ENCODE measurements at regions not wholly inside any gene's neighbourhood (a gene's known extent, or its start where the extent isn't known, plus 50 kb on each side); places are given as distances from the start of the nearest gene placed in this dataset.
"Not testable (repeated sequence)": the region's sequence is repeated elsewhere in the genome, so short reads cannot be mapped to it uniquely, and the experiment has no call there.

DNA sequence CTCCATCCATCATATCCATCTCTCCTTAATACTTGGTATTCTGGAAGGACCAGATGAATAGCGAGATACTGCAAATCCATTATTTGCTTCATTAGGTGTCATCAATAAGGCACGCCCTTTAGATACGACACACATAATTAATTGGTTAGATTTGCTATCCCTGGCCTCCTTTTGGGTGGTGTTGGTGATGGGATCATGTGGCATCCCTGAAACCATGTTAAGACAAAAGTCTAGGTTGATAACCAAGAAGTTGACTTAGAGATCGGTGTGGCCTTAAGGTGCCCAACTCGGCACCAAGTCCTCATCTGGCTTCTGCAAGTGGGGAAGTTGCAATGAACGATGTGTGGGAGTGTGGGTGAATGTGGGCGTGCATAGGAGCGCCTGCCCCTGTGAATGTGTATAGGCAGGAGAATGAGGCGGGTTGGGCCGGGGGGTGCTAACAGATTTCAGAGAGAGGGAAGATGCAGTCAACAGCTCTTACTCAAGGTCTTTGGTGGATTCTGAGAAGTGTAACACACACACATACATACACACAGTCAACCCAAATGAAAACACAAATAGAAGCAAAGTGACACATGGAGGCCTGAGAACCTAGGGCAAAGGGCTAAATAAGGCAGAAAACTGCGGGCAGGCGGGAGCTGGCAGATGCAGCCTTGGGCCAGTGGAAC, 415.7 kb upstream of the ESRRG start:
- DNase-seq (ENCODE audit: low read depth in 2 of 2), result no peak

DNA sequence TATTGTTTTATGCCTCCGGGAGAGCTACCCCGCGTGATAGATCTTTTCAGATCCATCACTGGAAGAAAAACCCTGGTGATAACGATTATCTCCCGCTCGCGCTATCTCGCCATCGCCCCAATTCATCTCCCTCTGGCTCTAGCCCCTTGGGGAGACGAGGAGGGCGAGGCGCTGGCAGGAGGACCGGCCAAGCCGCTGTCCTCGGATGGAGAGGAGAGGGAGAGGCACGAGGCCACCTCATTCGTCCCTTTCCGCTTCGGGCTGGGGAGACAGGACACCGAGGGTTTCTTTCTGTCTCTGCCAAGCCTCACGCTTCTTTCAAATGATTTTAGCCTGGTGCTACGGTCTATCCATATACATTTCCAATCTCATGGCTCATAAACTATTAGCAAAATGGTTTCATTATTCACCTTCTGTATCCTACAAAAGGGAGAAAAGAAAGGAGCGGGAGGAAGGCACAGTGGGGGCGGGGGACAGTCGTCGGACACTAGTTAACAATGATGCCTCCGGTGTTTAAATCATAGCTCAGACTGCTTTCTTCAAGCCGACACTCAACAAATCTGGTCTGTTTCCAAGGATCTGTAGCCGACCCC, 415.0 kb upstream of the ESRRG start:
- DNase-seq (ENCODE audit: low read depth in 2 of 2), result no peak

DNA sequence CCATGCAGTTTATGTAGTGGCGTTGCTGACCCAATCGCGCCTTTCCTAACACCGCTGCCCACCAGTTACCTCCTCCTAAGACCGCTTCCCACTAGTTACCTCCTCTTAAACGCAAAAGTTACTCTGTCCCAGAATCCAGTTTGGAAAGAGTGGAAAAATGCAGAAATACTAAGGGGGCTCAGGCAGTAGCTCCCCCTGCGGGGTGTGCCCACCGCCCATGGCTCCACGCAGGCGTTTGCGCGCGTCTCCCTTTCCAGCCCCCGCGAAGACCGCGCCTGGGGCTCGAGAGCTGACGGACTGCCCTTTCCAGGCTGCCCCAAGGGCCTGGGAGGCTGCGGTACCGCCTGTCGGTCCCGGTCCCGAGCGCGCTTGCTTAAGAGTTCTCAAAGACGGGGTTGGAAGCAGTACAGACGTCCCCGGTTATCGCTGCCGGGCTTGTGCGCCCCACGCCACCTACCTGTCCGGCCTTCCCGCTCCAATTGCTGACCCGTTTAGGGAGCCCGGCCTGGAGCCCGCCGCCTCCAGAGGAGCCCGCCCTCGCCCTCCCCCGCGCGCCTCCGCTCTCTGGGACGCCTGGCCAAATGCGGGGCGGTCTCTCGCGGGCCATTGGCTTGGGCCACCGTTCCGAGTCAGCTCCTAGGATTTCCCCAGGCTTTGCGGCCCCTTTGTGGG, 414.1 kb upstream of the ESRRG start:
- DNase-seq (ENCODE audit: low read depth in 2 of 2), result no peak

DNA sequence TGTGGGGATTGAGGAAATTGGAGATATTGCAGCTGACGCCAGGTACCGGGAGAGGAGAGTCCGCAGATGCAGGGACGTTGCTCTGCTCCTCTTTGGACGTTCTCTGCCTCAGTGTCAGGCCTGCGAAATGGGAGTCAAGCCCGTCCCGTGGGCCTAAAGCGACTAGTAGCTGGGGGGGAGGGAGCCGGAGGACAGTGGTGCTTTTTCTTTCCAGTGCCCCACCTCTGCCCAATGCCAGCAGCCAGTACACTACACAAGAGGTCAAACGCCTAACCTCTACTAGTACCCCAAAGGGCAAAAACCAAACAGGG, 413.6 kb upstream of the ESRRG start:
- DNase-seq (ENCODE audit: low read depth in 2 of 2), result no peak

DNA sequence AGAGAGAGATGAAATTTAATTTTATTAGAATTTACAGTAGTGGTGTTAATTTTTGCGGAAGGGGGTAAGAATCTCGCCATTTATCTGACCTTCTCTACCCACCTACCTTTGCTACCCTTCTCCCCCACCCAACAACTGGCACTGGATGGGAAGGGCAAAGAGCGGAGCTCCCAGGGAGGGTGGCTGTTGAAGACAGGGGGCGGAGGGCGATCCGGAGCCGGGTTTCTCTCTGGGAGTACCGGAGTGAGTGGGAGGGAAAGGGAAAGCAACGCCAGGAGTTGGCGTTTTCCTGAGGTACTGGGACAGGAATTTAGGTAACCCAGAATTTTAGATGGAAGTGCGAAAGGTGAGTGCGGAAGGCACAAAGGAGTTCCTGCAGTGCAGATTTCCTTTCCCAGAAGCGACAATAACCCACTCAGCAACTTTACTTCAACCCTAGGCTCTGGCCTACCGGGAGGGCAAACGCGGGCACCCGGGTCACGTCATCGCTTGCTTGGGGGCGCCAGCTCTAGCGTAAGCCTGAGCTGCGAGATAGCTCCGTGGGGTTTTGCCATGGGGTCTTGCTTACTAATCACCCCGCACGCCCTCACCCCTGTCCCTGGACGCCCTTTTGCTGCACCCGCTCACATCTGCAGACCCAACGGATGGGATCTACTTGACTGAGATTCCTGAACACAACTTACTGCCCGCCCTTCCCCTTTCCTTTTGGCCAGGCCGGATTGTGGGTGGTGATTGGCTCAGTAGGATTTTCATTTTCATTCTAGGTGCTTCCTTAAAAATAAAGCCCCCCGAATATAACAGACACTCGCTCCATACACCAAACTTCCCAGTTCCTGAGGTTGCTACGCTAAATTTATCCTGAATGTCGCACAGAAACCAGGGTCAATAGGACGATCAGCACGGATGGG, 413.0 kb upstream of the ESRRG start:
- DNase-seq (ENCODE audit: low read depth in 2 of 2), result no peak

DNA sequence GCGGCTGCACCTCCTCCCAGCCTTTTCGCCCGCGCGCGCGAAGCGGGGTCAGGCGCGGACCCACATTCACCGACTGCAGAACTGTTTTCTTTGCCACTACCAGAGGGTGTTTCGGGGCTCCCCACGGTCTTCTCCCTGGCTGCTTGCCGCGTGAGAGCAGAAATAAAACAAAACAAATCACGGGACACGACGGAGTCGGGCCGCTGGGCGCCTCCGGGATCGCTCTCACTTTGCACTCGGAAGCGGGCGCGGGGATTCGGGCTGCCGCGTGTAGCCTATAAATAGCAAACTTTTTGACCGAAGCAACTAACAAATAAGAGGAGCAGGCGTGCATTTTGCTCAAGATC, 412.3 kb upstream of the ESRRG start:
- DNase-seq (ENCODE audit: low read depth in 2 of 2), result no peak

DNA sequence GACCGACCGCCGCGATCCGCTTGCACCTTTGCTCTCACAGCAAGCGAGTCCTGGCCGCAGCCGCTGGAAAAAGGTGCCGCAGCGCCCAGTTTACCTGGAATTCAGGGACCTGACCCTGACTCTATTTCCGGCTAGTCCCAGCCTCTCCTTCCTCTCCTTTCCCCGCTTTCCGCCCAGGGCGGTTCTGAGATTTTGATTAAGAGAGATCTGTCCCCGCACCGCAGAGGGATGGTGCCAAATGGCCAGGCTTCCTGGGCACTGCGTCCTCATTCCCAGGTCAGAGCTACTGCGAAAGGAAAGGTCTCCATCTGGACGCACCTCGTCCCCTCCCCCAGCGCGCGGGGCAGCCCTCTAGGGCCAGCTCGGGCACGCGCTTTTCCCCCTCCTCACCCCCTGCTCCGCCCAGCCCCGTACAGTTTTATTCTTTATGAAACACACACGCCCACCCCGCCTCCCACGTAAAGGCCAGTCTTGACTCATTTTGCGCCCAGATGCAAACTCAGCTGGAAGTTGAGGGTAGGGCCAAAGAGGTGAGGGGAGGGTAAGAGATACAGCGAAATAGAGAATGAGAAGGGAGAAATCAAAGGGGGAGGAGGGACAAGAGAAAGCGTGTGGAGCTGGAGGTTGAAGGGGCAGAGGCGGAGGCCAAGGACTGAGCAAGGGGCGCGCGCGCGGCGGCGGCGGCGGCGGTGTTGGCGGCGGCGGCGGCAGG, 411.8 kb upstream of the ESRRG start:
- no peak for DNase-seq (ENCODE audit: low read depth in 2 of 2)

DNA sequence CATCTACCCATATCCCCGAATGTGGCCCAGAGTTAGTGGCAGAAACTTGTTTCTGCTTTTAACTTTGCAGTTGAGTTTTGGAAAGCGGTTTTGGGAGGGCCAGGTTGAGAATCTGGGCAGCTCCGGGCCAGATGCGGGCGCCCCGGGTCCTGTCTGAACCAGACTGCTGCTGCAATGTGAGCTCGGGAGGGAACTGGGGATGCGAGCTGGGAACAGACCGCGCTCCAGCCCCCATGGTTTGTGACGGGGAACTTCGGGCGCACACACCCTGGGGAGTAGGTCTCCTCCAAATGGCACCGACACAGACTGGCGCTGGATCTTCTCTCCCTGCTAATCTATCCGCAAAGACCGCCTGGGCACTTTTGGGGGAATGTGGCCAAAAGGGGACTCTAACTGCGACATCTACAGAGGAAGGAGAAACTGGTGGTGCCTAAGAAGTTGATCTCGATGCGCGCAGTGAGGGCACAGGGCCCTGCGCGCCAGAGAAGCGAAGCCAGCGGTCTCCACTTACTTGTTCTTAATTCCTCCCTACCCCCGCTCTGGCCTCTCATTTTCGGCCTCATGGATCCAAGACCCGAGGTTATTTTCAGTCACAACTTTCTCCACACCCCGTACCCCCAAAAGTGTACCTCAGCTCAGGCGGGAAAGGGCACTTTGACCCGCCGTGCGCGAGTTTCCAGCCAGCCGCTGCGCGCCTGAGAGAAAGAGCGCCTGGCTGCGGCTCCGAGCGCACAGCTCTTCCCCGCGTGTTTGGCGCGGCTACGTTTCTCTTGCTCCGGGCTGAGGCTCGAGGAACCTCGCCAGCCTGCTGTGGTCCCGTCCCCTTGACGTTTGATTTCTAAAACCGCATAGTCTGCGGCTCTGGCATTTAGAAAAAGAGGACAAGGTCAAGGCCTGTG, 411.0 kb upstream of the ESRRG start:
- DNase-seq (ENCODE audit: low read depth in 2 of 2), result peak in 1 of 2 donors; percentile 2

DNA sequence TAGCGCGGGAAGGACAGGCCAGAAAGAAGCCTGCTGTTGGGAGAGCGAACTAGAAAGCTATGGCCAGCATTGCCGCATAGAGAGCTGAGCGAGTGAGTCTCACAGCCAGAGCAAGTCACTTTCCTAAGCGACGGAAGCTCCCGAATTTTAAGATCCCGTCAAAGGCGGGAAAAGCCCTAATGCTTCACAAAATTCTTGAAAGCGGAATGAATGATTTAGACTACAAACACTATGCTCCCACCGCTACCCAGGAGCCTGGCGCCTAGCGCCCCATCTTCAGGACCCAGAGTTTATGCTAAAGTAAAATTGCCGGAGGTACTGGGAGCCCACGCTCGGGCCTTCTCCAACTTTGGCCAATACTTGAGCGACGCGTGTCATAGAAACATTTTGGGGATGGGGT, 409.9 kb upstream of the ESRRG start:
- no peak for DNase-seq (ENCODE audit: low read depth in 2 of 2)

DNA sequence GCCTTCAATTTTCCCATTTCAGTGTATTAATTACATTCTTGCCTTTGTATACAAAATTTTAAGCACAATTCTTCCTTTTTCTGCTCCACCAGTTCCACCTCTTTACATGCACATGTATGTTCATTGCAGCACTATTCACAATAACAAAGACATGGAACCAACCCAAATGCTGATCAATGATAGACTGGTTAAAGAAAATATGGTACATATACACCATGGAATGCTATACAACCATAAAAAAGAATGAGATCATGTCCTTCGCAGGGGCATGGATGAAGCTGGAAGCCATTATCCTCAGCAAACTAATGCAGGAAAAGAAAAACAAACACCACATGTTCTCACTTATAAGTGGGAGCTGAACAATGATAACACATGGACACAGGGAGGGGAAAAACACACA, 400.1 kb upstream of the ESRRG start:
- not testable (repeated sequence) for DNase-seq (ENCODE audit: low read depth in 2 of 2)

DNA sequence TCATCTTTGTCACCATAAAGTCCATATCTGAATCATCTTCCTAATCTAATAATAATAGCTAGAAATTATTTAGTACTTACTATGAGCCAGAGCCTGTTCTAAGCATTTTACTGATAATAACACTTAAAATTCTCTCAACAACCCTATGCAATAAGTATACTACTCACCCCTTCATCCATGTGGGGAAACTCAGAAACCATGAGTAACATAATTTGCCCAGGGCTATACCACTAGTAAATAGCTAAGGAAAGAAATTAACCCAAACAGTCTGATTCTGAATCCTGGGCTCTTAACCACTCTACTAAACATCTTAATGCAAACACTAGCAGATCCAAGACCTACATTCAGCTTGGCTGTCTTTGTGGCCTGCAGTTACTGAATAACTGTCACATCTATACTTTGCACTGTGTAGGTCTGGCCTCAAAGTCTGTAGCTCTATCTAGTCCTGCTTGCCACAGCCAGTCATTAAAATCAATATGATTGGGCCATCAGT, 394.8 kb upstream of the ESRRG start:
- DNase-seq (ENCODE audit: low read depth in 2 of 2), result no peak

DNA sequence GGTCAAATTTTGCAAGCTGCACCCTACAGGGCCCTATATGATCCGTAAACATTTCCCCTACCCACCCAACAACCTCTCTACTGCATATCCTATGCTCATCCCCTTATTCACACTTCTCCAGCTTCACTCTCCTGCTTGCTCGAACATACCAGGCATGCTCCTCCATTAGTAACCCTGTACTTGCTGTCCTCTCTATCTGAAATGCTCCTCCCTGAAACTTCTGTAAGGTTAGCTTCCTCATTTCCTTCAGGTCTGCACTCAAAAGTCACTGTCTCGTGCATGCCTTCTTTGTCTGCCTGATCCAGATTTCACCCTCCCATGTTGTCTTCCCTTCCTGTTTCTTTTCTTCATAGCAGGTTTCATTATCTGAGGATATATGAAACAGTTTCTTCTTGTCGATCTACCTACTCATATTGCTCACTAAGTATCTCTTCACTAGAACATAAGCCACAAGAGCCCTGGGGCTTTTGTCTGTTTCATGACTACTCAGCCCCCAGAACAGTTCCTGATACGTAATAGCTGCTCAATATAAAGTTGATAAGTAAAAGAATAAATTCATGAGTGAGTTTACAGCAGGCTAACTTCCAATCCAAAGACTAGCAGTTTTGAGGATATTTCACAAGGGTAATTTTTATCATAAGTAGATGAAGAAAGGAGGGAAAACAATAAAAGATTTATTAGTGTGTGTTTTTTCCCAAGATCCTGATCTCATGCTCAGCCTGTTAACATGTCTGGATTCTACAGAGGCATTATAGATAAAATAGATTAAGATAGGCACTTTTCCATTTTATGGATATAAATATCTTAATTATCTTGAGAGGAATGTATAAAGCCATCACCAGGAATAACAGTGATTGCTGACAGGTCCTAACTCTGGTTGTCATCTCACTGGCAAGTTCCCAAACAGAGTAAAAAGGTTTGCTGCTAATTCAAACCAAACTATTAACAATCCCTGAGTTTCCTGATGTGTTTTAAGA, 392.5 kb upstream of the ESRRG start:
- no peak for DNase-seq (ENCODE audit: low read depth in 2 of 2)

DNA sequence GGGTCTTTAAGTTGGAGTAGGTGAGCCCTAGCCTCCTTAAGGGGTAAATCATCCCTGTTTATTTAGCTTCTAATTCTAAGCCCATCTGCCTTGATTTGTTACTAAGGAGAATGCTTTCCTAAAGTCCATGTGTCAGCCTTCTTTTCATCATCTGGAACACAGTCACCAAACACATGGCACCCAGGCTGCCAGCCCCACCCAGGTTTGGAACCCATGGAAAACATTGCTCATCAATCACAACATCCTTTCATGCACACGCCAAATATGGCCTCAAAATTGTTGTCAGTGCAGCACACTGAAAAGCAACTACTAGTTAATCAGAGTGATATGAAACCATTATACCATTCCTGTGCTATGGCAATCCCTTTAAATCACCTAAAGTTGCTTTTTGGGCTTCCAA, 386.7 kb upstream of the ESRRG start:
- DNase-seq (ENCODE audit: low read depth in 2 of 2), result no peak

DNA sequence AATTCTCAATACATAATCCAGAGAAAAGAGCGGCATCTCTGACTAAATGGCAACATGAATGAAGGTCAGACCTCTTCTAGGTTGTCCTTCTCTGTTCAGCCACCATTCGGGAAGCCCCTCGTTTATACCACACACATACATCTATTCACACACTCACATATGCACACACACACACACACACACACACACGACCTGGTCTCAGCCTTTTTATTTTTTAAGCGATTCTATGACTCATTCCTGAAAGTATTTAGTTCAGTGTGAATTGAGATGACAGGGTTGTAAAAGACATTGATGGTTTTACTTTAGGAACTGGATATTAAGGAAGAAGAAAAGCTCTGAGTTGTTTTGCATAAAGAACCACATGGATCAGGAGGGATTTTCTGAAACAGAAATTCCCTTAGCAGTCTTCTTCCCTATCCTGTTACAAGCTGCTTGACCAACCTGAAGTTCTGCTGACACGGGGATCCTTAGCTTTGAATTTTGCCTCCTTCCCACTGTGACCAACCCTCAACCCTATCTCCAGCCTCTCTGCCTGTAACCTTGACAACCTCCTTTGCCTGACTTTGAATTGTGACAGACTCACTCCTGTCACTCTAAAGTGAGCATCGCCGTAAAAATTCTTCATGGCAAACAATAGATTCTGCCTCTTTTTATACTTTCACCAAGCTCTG, 383.1 kb upstream of the ESRRG start:
- no peak for DNase-seq (ENCODE audit: low read depth in 2 of 2)

DNA sequence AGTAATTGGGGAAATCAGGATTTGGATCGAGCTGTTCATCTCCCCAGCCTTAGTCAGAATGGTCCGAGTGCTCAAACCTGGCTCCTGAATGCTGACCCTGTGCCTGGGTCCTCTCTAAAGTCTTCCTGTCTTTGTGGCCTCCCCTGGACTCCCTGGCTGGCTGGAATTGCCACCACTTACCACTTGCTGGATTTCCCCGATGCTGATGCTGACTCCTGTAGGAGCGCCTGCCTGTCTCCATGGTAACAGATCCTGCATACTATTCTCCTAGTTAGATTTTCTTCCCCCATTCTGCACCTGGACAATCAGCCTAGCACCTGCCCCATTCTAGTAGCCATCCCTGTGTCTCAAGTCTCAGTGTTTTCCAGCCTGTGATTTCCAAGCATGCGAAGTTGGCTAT, 382.2 kb upstream of the ESRRG start:
- DNase-seq (ENCODE audit: low read depth in 2 of 2), result no peak

DNA sequence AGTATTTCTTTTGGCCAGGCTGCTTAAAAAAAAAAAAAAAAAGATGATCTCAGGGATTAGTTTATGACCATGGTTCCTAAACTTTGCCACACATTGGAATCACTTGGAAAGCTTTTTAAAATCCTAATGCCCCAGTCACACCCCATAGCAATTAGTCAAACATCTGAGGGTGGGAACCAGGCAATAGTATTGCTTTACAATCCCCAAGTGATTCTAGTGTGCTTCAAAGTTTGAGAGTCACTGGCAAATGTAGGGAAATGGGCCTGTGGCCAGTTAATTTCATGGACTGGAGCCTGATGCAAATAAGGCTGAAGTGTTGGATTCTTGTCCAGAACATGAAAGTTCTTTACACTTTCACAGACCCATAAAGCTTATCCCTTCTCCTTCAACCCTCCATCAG, 374.6 kb upstream of the ESRRG start:
- no peak for DNase-seq (ENCODE audit: low read depth in 2 of 2)

DNA sequence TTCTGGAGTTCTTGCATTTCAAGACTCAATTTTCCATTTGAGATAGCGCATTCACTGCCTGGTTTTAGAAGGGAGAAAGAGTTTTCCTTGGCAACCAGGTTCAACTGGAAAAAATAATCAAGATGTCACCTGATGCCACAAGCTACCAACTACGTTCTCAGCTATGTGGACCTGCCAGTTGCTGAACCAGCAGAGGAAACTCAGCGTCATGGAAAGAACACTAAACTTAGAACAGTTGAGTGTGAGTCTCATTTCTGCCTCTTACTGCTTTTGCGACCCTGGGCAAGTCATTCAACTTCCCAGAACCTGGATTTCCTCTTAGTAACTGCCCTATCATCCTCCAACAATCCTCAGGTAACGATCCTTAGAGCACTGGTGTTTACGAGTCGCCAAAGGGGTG, 373.0 kb upstream of the ESRRG start:
- DNase-seq (ENCODE audit: low read depth in 2 of 2), result no peak

DNA sequence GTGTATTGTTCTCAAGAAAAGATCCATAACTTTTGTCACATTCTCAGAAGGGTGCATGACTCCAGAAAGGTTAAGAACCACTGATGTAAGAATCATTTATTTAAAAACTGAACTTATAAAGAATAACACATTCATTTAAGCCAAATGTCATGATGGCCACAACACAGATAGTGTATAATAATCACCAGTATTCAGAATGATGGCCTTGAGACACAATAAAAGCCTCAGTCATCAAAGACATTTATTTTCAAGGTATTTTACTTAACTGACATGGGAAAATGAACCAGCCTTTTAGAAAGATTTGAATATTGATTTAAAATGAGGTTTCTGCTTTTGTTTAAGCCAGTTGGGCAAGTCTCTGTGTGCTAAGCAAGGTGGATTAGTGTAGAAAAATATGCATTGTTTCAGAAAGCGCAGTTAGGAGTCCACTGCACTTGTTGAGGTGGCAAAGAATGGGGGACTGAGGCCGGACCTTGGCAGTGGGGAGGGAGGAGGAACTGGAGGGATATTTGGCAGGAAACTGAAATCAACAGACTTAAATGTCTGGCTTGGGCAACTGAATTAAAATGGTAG, 371.9 kb upstream of the ESRRG start:
- no peak for DNase-seq (ENCODE audit: low read depth in 2 of 2)
